Hematopoietic multipotent progenitor cell treated with erythropoietin and hydrocortisone succinate and interleukin-3 and kit ligand, for 17 days (in vitro differentiated cells): ENCODE measurements at regions not wholly inside any gene's neighbourhood (a gene's known extent, or its start where the extent isn't known, plus 50 kb on each side); places are given as distances from the start of the nearest gene placed in this dataset.
"Not testable (repeated sequence)": the region's sequence is repeated elsewhere in the genome, so short reads cannot be mapped to it uniquely, and the experiment has no call there.

Experiments used
- DNase-seq: peaks from one replicate; pipeline ENCODE4 v3.0.0-alpha.2; 2015; ENCODE audit warnings: low spot score

GRCh38 chr2:239602290-239603282, 201.8 kb upstream of the HDAC4 start:
- DNase-seq, result no peak

- DNase-seq, result no peak
Measured at GRCh38 chr2:239601880-239602279, 201.1 kb upstream of the HDAC4 start.

GRCh38 chr2:239601201-239601851, 200.5 kb upstream of the HDAC4 start:
- DNase-seq, result no peak

GRCh38 chr2:239600650-239601049, 199.8 kb upstream of the HDAC4 start:
- no peak for DNase-seq

- DNase-seq, result no peak
Measured at GRCh38 chr2:239600001-239600593, 199.3 kb upstream of the HDAC4 start.

GRCh38 chr2:239599299-239599698, 198.5 kb upstream of the HDAC4 start:
- DNase-seq, result no peak

- no peak for DNase-seq
Measured at GRCh38 chr2:239598732-239599090, 197.9 kb upstream of the HDAC4 start.

GRCh38 chr2:239598011-239598731, 197.4 kb upstream of the HDAC4 start:
- no peak for DNase-seq

- no peak for DNase-seq
Measured at GRCh38 chr2:239597216-239597615, 196.4 kb upstream of the HDAC4 start.

- no peak for DNase-seq
Measured at GRCh38 chr2:239596792-239597191, 196.0 kb upstream of the HDAC4 start.

- DNase-seq, result no peak
Measured at GRCh38 chr2:239596253-239596652, 195.4 kb upstream of the HDAC4 start.

- DNase-seq, result no peak
Measured at GRCh38 chr2:239595726-239596125, 194.9 kb upstream of the HDAC4 start.

- DNase-seq, result no peak
Measured at GRCh38 chr2:239594772-239595608, 194.2 kb upstream of the HDAC4 start.

GRCh38 chr2:239594019-239594771, 193.4 kb upstream of the HDAC4 start:
- no peak for DNase-seq

GRCh38 chr2:239593455-239593854, 192.6 kb upstream of the HDAC4 start:
- DNase-seq, result no peak

- DNase-seq, result not testable (repeated sequence)
Measured at GRCh38 chr2:239592629-239593290, 191.9 kb upstream of the HDAC4 start.

- no peak for DNase-seq
Measured at GRCh38 chr2:239590995-239591915, 190.4 kb upstream of the HDAC4 start.

GRCh38 chr2:239590276-239590675, 189.5 kb upstream of the HDAC4 start:
- DNase-seq, result no peak

- DNase-seq, result no peak
Measured at GRCh38 chr2:239589833-239590232, 189.0 kb upstream of the HDAC4 start.
